Bronchial epithelial cell (primary cell): ENCODE measurements at regions not wholly inside any gene's neighbourhood (a gene's known extent, or its start where the extent isn't known, plus 50 kb on each side); places are given as distances from the start of the nearest gene placed in this dataset.
A peak's percentile ranks its signal among the peaks of the same experiment; 100 is the strongest.

Source experiments
- DNase-seq: peaks from one replicate; pipeline ENCODE4 v3.0.0-alpha.2; 2010; ENCODE audit warnings: low read depth
- FAIRE-seq: peaks from 2 replicates; lab custom pipeline; 2011; peaks lifted over from hg19 to GRCh38; lab: Jason Lieb, UNC
- H3K27me3 ChIP-seq: 2 replicates; pipeline ENCODE4 v1.5.1; 2011; ENCODE audit warnings: low read length; ENCODE audit not compliant: control insufficient read depth, insufficient read depth
- H3K36me3 ChIP-seq: 2 replicates; pipeline ENCODE4 v1.5.1; 2011; ENCODE audit warnings: low read length; ENCODE audit not compliant: control insufficient read depth, insufficient read depth
- H3K4me3 ChIP-seq: 2 replicates; pipeline ENCODE4 v1.5.1; 2011; ENCODE audit warnings: mild to moderate bottlenecking, low read depth, low read length, control low read depth
- CTCF ChIP-seq: IDR thresholded peaks from 2 replicates; pipeline ENCODE4 v1.5.1; 2011; ENCODE audit warnings: mild to moderate bottlenecking, moderate library complexity, low read length, control low read depth, inconsistent platforms; ENCODE audit not compliant: insufficient read depth, severe bottlenecking

- no peaks in the 10 kb centered on the region for H3K36me3 ChIP-seq
- no peak overlapping the region for H3K4me3 ChIP-seq
- FAIRE-seq: no peak
- no peak for TF ChIP-seq CTCF
- no peaks in the 10 kb centered on the region for H3K27me3 ChIP-seq
- DNase-seq: peak; percentile 89
These were observed 190.9 kb upstream of the BANK1 start for GRCh38 chr4:101599620-101600019.

- Histone ChIP-seq H3K27me3 (no peaks in the 10 kb centered on the region), H3K4me3 (no peak overlapping the region), H3K36me3 (no peaks in the 10 kb centered on the region)
- DNase-seq (peak; percentile 2), FAIRE-seq (no peak)
- TF ChIP-seq CTCF: no peak
These were observed 193.6 kb upstream of the BANK1 start for GRCh38 chr4:101596781-101597552.

GRCh38 chr4:101594588-101594987 lies 195.9 kb upstream of the BANK1 start:
- no peak for TF ChIP-seq CTCF
- no peak for FAIRE-seq
- Histone ChIP-seq H3K27me3 (no peaks in the 10 kb centered on the region), H3K36me3 (no peaks in the 10 kb centered on the region), H3K4me3 (no peak overlapping the region)
- DNase-seq: no peak

- Histone ChIP-seq H3K4me3 (no peak overlapping the region), H3K36me3 (no peaks in the 10 kb centered on the region), H3K27me3 (no peaks in the 10 kb centered on the region)
- FAIRE-seq: no peak
- peak; percentile 38 for DNase-seq
- TF ChIP-seq CTCF: no peak
These were observed 196.9 kb upstream of the BANK1 start for GRCh38 chr4:101593666-101594065.

GRCh38 chr4:101584306-101584705 lies 206.2 kb upstream of the BANK1 start:
- FAIRE-seq (no peak), DNase-seq (no peak)
- Histone ChIP-seq H3K4me3 (no peak overlapping the region), H3K36me3 (no peaks in the 10 kb centered on the region), H3K27me3 (no peaks in the 10 kb centered on the region)
- no peak for TF ChIP-seq CTCF

GRCh38 chr4:101563126-101563525 lies 215.8 kb upstream of the PPP3CA start:
- FAIRE-seq: no peak

More at GRCh38 chr4:101563126-101563525, 215.8 kb upstream of the PPP3CA start:
- H3K36me3 ChIP-seq: no peaks in the 10 kb centered on the region
- no peak for DNase-seq
- no peaks in the 10 kb centered on the region for H3K27me3 ChIP-seq
- H3K4me3 ChIP-seq: no peak overlapping the region
- no peak for TF ChIP-seq CTCF
